ENCODE measurements at regions not wholly inside any gene's neighbourhood (a gene's known extent, or its start where the extent isn't known, plus 50 kb on each side); places are given as distances from the start of the nearest gene placed in this dataset.

- Mint-ChIP-seq H3K27me3 (no peaks in the 10 kb centered on the region), H3K9me3 (peaks cover 10 to 12% of the 10 kb centered on the region in 2 donors), H3K27ac (no peak overlapping the region), H3K4me1 (ENCODE audit: low read depth in 2 of 2) (no peaks in the 10 kb centered on the region), H3K4me3 (no peak overlapping the region), H3K36me3 (ENCODE audit: insufficient read depth) (no peaks in the 10 kb centered on the region)
- ATAC-seq (replicated peaks) (no peak), DNase-seq (no peak)
These were observed 471.4 kb upstream of the RBFOX1 start for GRCh38 chr16:6861135-6861814.

- DNase-seq (no peak), ATAC-seq (replicated peaks) (no peak)
- Mint-ChIP-seq H3K9me3 (peaks cover 13 to 24% of the 10 kb centered on the region in 2 donors), H3K27ac (no peak overlapping the region), H3K4me1 (ENCODE audit: low read depth in 2 of 2) (no peaks in the 10 kb centered on the region), H3K4me3 (no peak overlapping the region), H3K27me3 (no peaks in the 10 kb centered on the region), H3K36me3 (ENCODE audit: insufficient read depth) (no peaks in the 10 kb centered on the region)
These were observed 475.1 kb upstream of the RBFOX1 start for GRCh38 chr16:6857575-6857974.

- ATAC-seq (replicated peaks) = no peak
These were observed 476.1 kb upstream of the RBFOX1 start for GRCh38 chr16:6856578-6856977.

GRCh38 chr16:6853565-6853964, 479.1 kb upstream of the RBFOX1 start:
- Mint-ChIP-seq H3K27ac (no peak overlapping the region), H3K4me1 (ENCODE audit: low read depth in 2 of 2) (no peaks in the 10 kb centered on the region), H3K36me3 (ENCODE audit: insufficient read depth) (no peaks in the 10 kb centered on the region), H3K9me3 (peaks cover 20 to 30% of the 10 kb centered on the region in 2 donors), H3K4me3 (no peak overlapping the region), H3K27me3 (no peaks in the 10 kb centered on the region)
- no peak for DNase-seq
- no peak for ATAC-seq (replicated peaks)

More at GRCh38 chr16:6856578-6856977, 476.1 kb upstream of the RBFOX1 start:
- no peaks in the 10 kb centered on the region for H3K27me3 Mint-ChIP-seq
- peaks cover 19% of the 10 kb centered on the region in 2 donors for H3K9me3 Mint-ChIP-seq
- no peak overlapping the region for H3K4me3 Mint-ChIP-seq
- DNase-seq = no peak
- H3K36me3 Mint-ChIP-seq (ENCODE audit: insufficient read depth) = no peaks in the 10 kb centered on the region
- H3K27ac Mint-ChIP-seq = no peak overlapping the region
- no peaks in the 10 kb centered on the region for H3K4me1 Mint-ChIP-seq (ENCODE audit: low read depth in 2 of 2)

- Mint-ChIP-seq H3K27me3 (no peaks in the 10 kb centered on the region), H3K4me1 (ENCODE audit: low read depth in 2 of 2) (no peaks in the 10 kb centered on the region), H3K27ac (no peak overlapping the region), H3K36me3 (ENCODE audit: insufficient read depth) (no peaks in the 10 kb centered on the region), H3K4me3 (no peak overlapping the region), H3K9me3 (peaks cover 22 to 30% of the 10 kb centered on the region in 2 donors)
- ATAC-seq (replicated peaks) (no peak), DNase-seq (no peak)
These were observed 479.9 kb upstream of the RBFOX1 start for GRCh38 chr16:6852643-6853225.

- DNase-seq (no peak), ATAC-seq (replicated peaks) (no peak)
- Mint-ChIP-seq H3K27me3 (no peaks in the 10 kb centered on the region), H3K4me1 (ENCODE audit: low read depth in 2 of 2) (no peaks in the 10 kb centered on the region), H3K9me3 (peaks cover 27 to 37% of the 10 kb centered on the region in 2 donors), H3K27ac (no peak overlapping the region), H3K36me3 (ENCODE audit: insufficient read depth) (no peaks in the 10 kb centered on the region), H3K4me3 (no peak overlapping the region)
These were observed 486.2 kb upstream of the RBFOX1 start for GRCh38 chr16:6846452-6846851.

GRCh38 chr16:6841392-6841791, 491.3 kb upstream of the RBFOX1 start:
- Mint-ChIP-seq H3K27me3 (no peaks in the 10 kb centered on the region), H3K36me3 (ENCODE audit: insufficient read depth) (no peaks in the 10 kb centered on the region), H3K9me3 (peaks cover 18 to 20% of the 10 kb centered on the region in 2 donors), H3K27ac (no peak overlapping the region), H3K4me3 (no peak overlapping the region), H3K4me1 (ENCODE audit: low read depth in 2 of 2) (no peaks in the 10 kb centered on the region)
- ATAC-seq (replicated peaks) = no peak
- no peak for DNase-seq

GRCh38 chr16:6837722-6838121, 494.9 kb upstream of the RBFOX1 start:
- H3K27ac Mint-ChIP-seq = no peak overlapping the region
- peaks cover 0 to 3% of the 10 kb centered on the region in 2 donors for H3K9me3 Mint-ChIP-seq
- no peak for DNase-seq
- no peaks in the 10 kb centered on the region for H3K36me3 Mint-ChIP-seq (ENCODE audit: insufficient read depth)
- H3K4me1 Mint-ChIP-seq (ENCODE audit: low read depth in 2 of 2) = no peaks in the 10 kb centered on the region
- no peaks in the 10 kb centered on the region for H3K27me3 Mint-ChIP-seq
- H3K4me3 Mint-ChIP-seq = no peak overlapping the region
- no peak for ATAC-seq (replicated peaks)

- ATAC-seq (replicated peaks) (no peak), DNase-seq (no peak)
- Mint-ChIP-seq H3K27me3 (no peaks in the 10 kb centered on the region), H3K4me1 (ENCODE audit: low read depth in 2 of 2) (no peaks in the 10 kb centered on the region), H3K36me3 (ENCODE audit: insufficient read depth) (no peaks in the 10 kb centered on the region), H3K27ac (no peak overlapping the region), H3K9me3 (peaks cover 0 to 3% of the 10 kb centered on the region in 2 donors), H3K4me3 (no peak overlapping the region)
These were observed 495.9 kb upstream of the RBFOX1 start for GRCh38 chr16:6836766-6837165.

GRCh38 chr16:6835941-6836340, 496.7 kb upstream of the RBFOX1 start:
- DNase-seq (no peak), ATAC-seq (replicated peaks) (no peak)
- no peaks in the 10 kb centered on the region for H3K36me3 Mint-ChIP-seq (ENCODE audit: insufficient read depth)
- H3K27me3 Mint-ChIP-seq = no peaks in the 10 kb centered on the region
- no peak overlapping the region for H3K27ac Mint-ChIP-seq
- H3K4me3 Mint-ChIP-seq = no peak overlapping the region
- peaks cover 0 to 3% of the 10 kb centered on the region in 2 donors for H3K9me3 Mint-ChIP-seq
- H3K4me1 Mint-ChIP-seq (ENCODE audit: low read depth in 2 of 2) = no peaks in the 10 kb centered on the region

GRCh38 chr16:6835516-6835915, 497.1 kb upstream of the RBFOX1 start:
- ATAC-seq (replicated peaks) = no peak
- H3K27ac Mint-ChIP-seq = no peak overlapping the region
- no peak for DNase-seq
- no peaks in the 10 kb centered on the region for H3K27me3 Mint-ChIP-seq
- peaks cover 0 to 3% of the 10 kb centered on the region in 2 donors for H3K9me3 Mint-ChIP-seq
- no peaks in the 10 kb centered on the region for H3K4me1 Mint-ChIP-seq (ENCODE audit: low read depth in 2 of 2)
- H3K4me3 Mint-ChIP-seq = no peak overlapping the region
- H3K36me3 Mint-ChIP-seq (ENCODE audit: insufficient read depth) = no peaks in the 10 kb centered on the region

- peaks cover 8 to 9% of the 10 kb centered on the region in 2 donors for H3K9me3 Mint-ChIP-seq
- no peaks in the 10 kb centered on the region for H3K36me3 Mint-ChIP-seq (ENCODE audit: insufficient read depth)
- H3K4me3 Mint-ChIP-seq = no peak overlapping the region
- H3K4me1 Mint-ChIP-seq (ENCODE audit: low read depth in 2 of 2) = no peaks in the 10 kb centered on the region
- no peaks in the 10 kb centered on the region for H3K27me3 Mint-ChIP-seq
- ATAC-seq (replicated peaks) (no peak), DNase-seq (no peak)
- H3K27ac Mint-ChIP-seq = no peak overlapping the region
These were observed 504.0 kb upstream of the RBFOX1 start for GRCh38 chr16:6828690-6829089.

- Mint-ChIP-seq H3K27me3 (no peaks in the 10 kb centered on the region), H3K36me3 (ENCODE audit: insufficient read depth) (no peaks in the 10 kb centered on the region), H3K9me3 (peaks cover 8 to 9% of the 10 kb centered on the region in 2 donors), H3K27ac (no peak overlapping the region), H3K4me3 (no peak overlapping the region), H3K4me1 (ENCODE audit: low read depth in 2 of 2) (no peaks in the 10 kb centered on the region)
- DNase-seq = no peak
- ATAC-seq (replicated peaks) = no peak
These were observed 504.7 kb upstream of the RBFOX1 start for GRCh38 chr16:6827931-6828330.

- no peak for ATAC-seq (replicated peaks)
- DNase-seq = no peak
- H3K4me3 Mint-ChIP-seq = no peak overlapping the region
- no peaks in the 10 kb centered on the region for H3K36me3 Mint-ChIP-seq (ENCODE audit: insufficient read depth)
- no peaks in the 10 kb centered on the region for H3K4me1 Mint-ChIP-seq (ENCODE audit: low read depth in 2 of 2)
- no peak overlapping the region for H3K27ac Mint-ChIP-seq
- H3K27me3 Mint-ChIP-seq = no peaks in the 10 kb centered on the region
- peaks cover 8% of the 10 kb centered on the region in 2 donors for H3K9me3 Mint-ChIP-seq
These were observed 505.4 kb upstream of the RBFOX1 start for GRCh38 chr16:6827267-6827666.
